ENCODE measurements at regions not wholly inside any gene's neighbourhood (a gene's known extent, or its start where the extent isn't known, plus 50 kb on each side); places are given as distances from the start of the nearest gene placed in this dataset.

DNA sequence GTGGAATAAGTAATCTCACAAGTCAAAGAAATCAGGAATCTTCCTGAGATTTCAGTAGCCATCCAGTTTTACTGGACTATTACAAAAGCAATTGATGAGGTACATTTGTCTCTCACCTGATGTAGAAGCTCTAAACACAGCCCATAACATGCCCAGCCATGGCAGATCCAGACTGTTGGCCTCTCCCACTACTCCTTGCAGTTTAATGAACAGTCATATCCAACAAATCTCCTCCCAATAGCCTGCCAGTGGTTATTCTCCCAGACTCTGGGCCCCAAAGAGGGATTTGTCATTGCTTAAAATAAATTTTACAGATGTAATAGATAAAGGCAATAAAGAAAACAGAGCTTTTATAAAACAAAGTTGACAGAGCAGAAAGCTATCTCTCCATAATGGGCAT is 80.8 kb downstream of the ZNF608 start:
- TF ChIP-seq, protein P1, sequence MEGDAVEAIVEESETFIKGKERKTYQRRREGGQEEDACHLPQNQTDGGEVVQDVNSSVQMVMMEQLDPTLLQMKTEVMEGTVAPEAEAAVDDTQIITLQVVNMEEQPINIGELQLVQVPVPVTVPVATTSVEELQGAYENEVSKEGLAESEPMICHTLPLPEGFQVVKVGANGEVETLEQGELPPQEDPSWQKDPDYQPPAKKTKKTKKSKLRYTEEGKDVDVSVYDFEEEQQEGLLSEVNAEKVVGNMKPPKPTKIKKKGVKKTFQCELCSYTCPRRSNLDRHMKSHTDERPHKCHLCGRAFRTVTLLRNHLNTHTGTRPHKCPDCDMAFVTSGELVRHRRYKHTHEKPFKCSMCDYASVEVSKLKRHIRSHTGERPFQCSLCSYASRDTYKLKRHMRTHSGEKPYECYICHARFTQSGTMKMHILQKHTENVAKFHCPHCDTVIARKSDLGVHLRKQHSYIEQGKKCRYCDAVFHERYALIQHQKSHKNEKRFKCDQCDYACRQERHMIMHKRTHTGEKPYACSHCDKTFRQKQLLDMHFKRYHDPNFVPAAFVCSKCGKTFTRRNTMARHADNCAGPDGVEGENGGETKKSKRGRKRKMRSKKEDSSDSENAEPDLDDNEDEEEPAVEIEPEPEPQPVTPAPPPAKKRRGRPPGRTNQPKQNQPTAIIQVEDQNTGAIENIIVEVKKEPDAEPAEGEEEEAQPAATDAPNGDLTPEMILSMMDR (IDR thresholded peaks at IDR 0.05): no peak
- no peak for TF ChIP-seq ZFX (IDR thresholded peaks at IDR 0.05; ENCODE audit: borderline replicate concordance)

Measured in 22Rv1 (cell line).